GM12878 (cell line): ENCODE measurements at regions not wholly inside any gene's neighbourhood (a gene's known extent, or its start where the extent isn't known, plus 50 kb on each side); places are given as distances from the start of the nearest gene placed in this dataset.

Experiments used
- CREB1 ChIP-seq: IDR thresholded peaks from 2 replicates; pipeline ENCODE4 v1.6.1; 2012; ENCODE audit warnings: low read depth, mild to moderate bottlenecking, inconsistent platforms
- E2F8 ChIP-seq: fragments of 450-650 bp; IDR thresholded peaks from 2 replicates; pipeline ENCODE4 v1.6.1; 2018; ENCODE audit warnings: mild to moderate bottlenecking, low read depth, moderate library complexity; ENCODE audit not compliant: partially characterized antibody
- IKZF2 ChIP-seq, 2 experiments: fragments of 450-650 bp; IDR thresholded peaks; 2 replicates each; pipeline ENCODE4 v1.6.1; 2017; ENCODE audit warnings: mild to moderate bottlenecking in 2 of 2, moderate library complexity in 2 of 2
- MLLT1 ChIP-seq: fragments of 450-650 bp; IDR thresholded peaks from 2 replicates; pipeline ENCODE4 v1.6.1; 2016; ENCODE audit warnings: mild to moderate bottlenecking
- NR2F1 ChIP-seq: fragments of 450-650 bp; conservative IDR thresholded peaks from 2 replicates; pipeline ENCODE4 v1.6.1; 2017; ENCODE audit warnings: mild to moderate bottlenecking
- RAD21 ChIP-seq: IDR thresholded peaks from 2 replicates; pipeline ENCODE4 v1.6.1; 2011; ENCODE audit warnings: mild to moderate bottlenecking, low read depth, low read length, moderate library complexity; ENCODE audit not compliant: insufficient read depth
- SUPT20H ChIP-seq: IDR thresholded peaks from 2 replicates; pipeline ENCODE4 v1.6.1; 2011; ENCODE audit warnings: low read depth, mild to moderate bottlenecking, low read length, moderate library complexity, borderline replicate concordance; ENCODE audit not compliant: control insufficient read depth
- ZBED1 ChIP-seq: IDR thresholded peaks from 2 replicates; pipeline ENCODE4 v1.6.1; 2016; ENCODE audit warnings: borderline replicate concordance
- ZBTB4 ChIP-seq: fragments of 450-650 bp; formaldehyde crosslinking; IDR thresholded peaks from 2 replicates; pipeline ENCODE4 v1.4.0; 2022; ENCODE audit warnings: mild to moderate bottlenecking, moderate library complexity

GRCh38 chr1:96966536-96967138 is 245.1 kb downstream of the PTBP2 start (continued):
- TF ChIP-seq ZBTB4 (CRISPR knock-in tag) (no peak), SUPT20H (no peak), IKZF2 (IDR thresholded peaks at IDR 0.05) (no peak), RAD21 (peak; percentile 94), CREB1 (no peak), E2F8 (no peak), MLLT1 (0 out of 2 replicates have a peak, but pooled peaks have one; percentile 21), ZBED1 (no peak), NR2F1 (no peak)
